ENCODE measurements at regions not wholly inside any gene's neighbourhood (a gene's known extent, or its start where the extent isn't known, plus 50 kb on each side); places are given as distances from the start of the nearest gene placed in this dataset.

DNA sequence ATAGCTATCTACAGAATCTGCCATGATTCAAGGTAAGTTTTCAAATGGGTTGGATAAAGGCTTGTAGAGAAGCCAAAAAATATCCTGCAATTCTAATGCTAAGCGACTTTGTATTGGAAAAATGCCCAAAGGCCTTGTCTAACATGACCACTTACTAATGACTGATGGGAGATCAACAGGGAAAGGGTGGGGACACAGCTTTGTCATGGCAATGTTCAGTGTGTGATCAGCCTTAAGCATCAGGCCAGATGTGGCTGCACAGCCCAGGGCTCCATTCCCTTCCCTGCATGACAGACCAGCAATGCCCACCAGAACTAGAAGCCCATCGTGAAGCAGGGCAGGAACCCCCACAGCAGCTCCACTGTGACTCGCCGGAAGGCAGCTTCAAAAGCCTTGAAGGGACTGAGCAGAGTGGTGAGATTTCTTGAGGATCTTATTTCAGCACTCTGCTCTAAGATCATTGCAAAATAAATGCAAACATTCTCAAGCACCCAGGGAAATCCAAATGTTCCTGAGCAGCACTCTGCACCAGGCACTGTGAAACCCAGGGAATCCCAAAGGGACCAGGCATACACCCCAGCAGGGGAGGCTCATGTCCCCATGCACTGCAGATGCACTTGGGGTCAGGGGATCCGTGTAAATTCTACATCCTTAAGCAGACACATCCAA lies 517.9 kb upstream of the SMIM21 start:
- no peak overlapping the region for H3K4me2 ChIP-seq (replicated peaks; ENCODE audit: extremely low read depth, low read length, poor library complexity, severe bottlenecking)
- no peaks in the 10 kb centered on the region for H3K79me2 ChIP-seq (ENCODE audit: insufficient read depth, low read length)
- peaks cover 0 to 14% of the 10 kb centered on the region in 2 donors for H3K9me3 ChIP-seq (replicated peaks in 1 of 2; ENCODE audit: control insufficient read depth in 1 of 2, insufficient read depth in 1 of 2, low read length in 2 of 2)
- H4K20me1 ChIP-seq (ENCODE audit: insufficient read depth, low read length) = no peaks in the 10 kb centered on the region
- Mint-ChIP-seq H3K27me3 (ENCODE audit: low read depth in 3 of 3) (no peaks in the 10 kb centered on the region), H3K36me3 (no peaks in the 10 kb centered on the region), H3K4me3 (no peak overlapping the region), H3K4me1 (no peaks in the 10 kb centered on the region), H3K27ac (no peak overlapping the region), H3K9me3 (peaks cover under 1 to 16% (median 8%) of the 10 kb centered on the region in 7 donors)
- TF ChIP-seq, protein P1, sequence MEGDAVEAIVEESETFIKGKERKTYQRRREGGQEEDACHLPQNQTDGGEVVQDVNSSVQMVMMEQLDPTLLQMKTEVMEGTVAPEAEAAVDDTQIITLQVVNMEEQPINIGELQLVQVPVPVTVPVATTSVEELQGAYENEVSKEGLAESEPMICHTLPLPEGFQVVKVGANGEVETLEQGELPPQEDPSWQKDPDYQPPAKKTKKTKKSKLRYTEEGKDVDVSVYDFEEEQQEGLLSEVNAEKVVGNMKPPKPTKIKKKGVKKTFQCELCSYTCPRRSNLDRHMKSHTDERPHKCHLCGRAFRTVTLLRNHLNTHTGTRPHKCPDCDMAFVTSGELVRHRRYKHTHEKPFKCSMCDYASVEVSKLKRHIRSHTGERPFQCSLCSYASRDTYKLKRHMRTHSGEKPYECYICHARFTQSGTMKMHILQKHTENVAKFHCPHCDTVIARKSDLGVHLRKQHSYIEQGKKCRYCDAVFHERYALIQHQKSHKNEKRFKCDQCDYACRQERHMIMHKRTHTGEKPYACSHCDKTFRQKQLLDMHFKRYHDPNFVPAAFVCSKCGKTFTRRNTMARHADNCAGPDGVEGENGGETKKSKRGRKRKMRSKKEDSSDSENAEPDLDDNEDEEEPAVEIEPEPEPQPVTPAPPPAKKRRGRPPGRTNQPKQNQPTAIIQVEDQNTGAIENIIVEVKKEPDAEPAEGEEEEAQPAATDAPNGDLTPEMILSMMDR (IDR thresholded peaks at IDR 0.05) = no peak
- H3K4me3 ChIP-seq (replicated peaks in 1 of 3; ENCODE audit: low read depth in 2 of 3, low read length in 3 of 3) = no peak overlapping the region
- H3K27ac ChIP-seq (ENCODE audit: low read depth in 1 of 2, low read length in 2 of 2) = no peak overlapping the region
- H3K9ac ChIP-seq (ENCODE audit: insufficient read depth, low read length, poor library complexity, severe bottlenecking) = no peak overlapping the region
- H2AFZ ChIP-seq (ENCODE audit: insufficient read depth, low read depth, low read length, poor library complexity, severe bottlenecking) = no peak overlapping the region
- 100% methylated on average over 1 of the region's 5 CpGs for WGBS (ENCODE audit: insufficient coverage)
- H3K36me3 ChIP-seq (replicated peaks in 1 of 2; ENCODE audit: control insufficient read depth in 1 of 2, insufficient read depth in 2 of 2, low read length in 2 of 2) = no peaks in the 10 kb centered on the region
- H3K4me1 ChIP-seq (ENCODE audit: control insufficient read depth in 1 of 2, insufficient read depth in 2 of 2, low read length in 2 of 2) = no peaks in the 10 kb centered on the region
- intact Hi-C loops (cut with micrococcal nuclease) = no loop called here
- DNase-seq = no peak
- no peaks in the 10 kb centered on the region for H3K27me3 ChIP-seq (ENCODE audit: control insufficient read depth in 2 of 2, insufficient read depth in 2 of 2, low read length in 2 of 2)

DNA sequence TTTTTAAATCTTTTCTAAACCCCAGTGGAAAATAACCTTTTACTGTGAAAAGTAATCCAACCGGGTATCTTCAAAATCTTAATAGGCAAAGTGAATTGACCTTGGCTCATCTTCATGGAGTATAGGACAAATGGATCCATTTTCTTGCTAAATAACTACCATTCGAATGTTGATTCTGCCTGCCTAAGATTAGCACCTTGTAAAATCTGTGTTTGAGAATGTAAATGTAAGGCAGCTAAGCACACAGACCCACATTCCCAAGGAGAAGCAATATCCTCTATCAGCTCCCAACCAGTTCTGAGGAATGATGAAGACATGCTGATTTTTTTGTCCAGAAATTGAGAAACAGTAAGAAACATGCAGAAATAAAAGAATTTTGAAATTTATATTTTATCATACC lies 509.8 kb upstream of the SMIM21 start:
- no peak for DNase-seq
- Histone ChIP-seq H2AFZ (ENCODE audit: insufficient read depth, low read depth, low read length, poor library complexity, severe bottlenecking) (no peak overlapping the region), H3K4me2 (replicated peaks; ENCODE audit: extremely low read depth, low read length, poor library complexity, severe bottlenecking) (no peak overlapping the region), H3K27ac (ENCODE audit: low read depth in 1 of 2, low read length in 2 of 2) (no peak overlapping the region), H3K36me3 (replicated peaks in 1 of 2; ENCODE audit: control insufficient read depth in 1 of 2, insufficient read depth in 2 of 2, low read length in 2 of 2) (no peaks in the 10 kb centered on the region), H4K20me1 (ENCODE audit: insufficient read depth, low read length) (no peaks in the 10 kb centered on the region), H3K9ac (ENCODE audit: insufficient read depth, low read length, poor library complexity, severe bottlenecking) (no peak overlapping the region), H3K4me1 (ENCODE audit: control insufficient read depth in 1 of 2, insufficient read depth in 2 of 2, low read length in 2 of 2) (no peaks in the 10 kb centered on the region), H3K9me3 (replicated peaks in 1 of 2; ENCODE audit: control insufficient read depth in 1 of 2, insufficient read depth in 1 of 2, low read length in 2 of 2) (no peaks in the 10 kb centered on the region), H3K4me3 (replicated peaks in 1 of 3; ENCODE audit: low read depth in 2 of 3, low read length in 3 of 3) (no peak overlapping the region), H3K27me3 (ENCODE audit: control insufficient read depth in 2 of 2, insufficient read depth in 2 of 2, low read length in 2 of 2) (no peaks in the 10 kb centered on the region), H3K79me2 (ENCODE audit: insufficient read depth, low read length) (no peaks in the 10 kb centered on the region)
- no CpG with 5 or more reads among the region's 2 CpGs for WGBS (ENCODE audit: insufficient coverage)
- Mint-ChIP-seq H3K4me3 (no peak overlapping the region), H3K27me3 (ENCODE audit: low read depth in 3 of 3) (peaks cover 0 to 2% (median 0%) of the 10 kb centered on the region in 3 donors), H3K36me3 (no peaks in the 10 kb centered on the region), H3K27ac (no peak overlapping the region), H3K9me3 (peaks cover 0 to 9% (median 5%) of the 10 kb centered on the region in 7 donors), H3K4me1 (no peaks in the 10 kb centered on the region)
- TF ChIP-seq, protein P1 (IDR thresholded peaks at IDR 0.05) = no peak
- intact Hi-C loops (cut with micrococcal nuclease) = no loop called here
